IPS DF 4.7 (cell line): ENCODE measurements at regions not wholly inside any gene's neighbourhood (a gene's known extent, or its start where the extent isn't known, plus 50 kb on each side); places are given as distances from the start of the nearest gene placed in this dataset.

Experiments
- DNase-seq: peaks from one replicate; pipeline ENCODE4 v3.0.0-alpha.2; 2013; ENCODE audit warnings: low spot score; ENCODE audit errors: extremely low read depth

- DNase-seq = no peak
Measured at GRCh38 chr1:164949771-164950471, 390.9 kb downstream of the PBX1 start.

GRCh38 chr1:164948101-164948500 is 389.1 kb downstream of the PBX1 start:
- DNase-seq = no peak

- DNase-seq = no peak
Measured at GRCh38 chr1:164937291-164937690, 378.3 kb downstream of the PBX1 start.

DNA sequence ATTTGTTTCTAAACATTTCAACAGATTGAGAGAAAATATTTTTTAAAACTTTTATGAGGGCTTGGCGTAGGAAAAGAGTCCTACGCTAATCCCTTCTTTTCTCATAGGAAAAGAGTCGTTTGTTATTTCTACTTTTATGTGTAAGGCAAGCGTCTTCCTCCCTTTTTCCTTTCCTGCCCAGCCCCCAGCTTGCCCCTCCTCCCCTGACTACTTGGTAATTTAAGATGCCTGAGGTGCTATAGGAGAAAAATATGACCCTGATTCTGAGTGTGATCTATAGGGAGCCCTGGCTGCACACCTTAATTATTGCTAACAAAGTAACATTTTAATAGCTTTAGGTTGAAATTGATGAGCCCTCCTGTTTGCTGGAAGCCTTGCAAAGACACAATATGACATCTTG is 373.6 kb downstream of the PBX1 start:
- no peak for DNase-seq

- DNase-seq = no peak
Measured at GRCh38 chr1:164930833-164931232, 371.8 kb downstream of the PBX1 start.

GRCh38 chr1:164930241-164930640 is 371.3 kb downstream of the PBX1 start:
- no peak for DNase-seq

GRCh38 chr1:164928232-164928812 is 369.3 kb downstream of the PBX1 start:
- no peak for DNase-seq

DNA sequence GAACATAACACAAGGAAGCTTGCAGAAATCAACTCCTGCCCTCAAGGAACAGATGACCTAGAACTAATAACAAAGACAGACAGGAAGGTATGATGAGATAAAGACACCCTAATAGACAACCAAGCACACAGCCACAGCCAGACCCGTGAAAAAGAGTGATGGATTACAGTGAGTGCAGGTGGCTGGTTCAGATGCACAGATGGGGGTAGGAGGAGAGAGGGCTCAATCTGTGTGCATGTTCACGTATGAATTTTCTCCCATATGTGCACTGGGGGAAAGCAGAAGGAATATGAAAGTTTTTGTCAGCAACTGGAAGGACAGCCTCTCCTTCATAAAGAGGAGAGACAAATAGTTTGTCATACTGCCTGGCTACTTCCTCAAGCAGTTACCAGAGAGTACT is 367.1 kb downstream of the PBX1 start:
- no peak for DNase-seq

DNA sequence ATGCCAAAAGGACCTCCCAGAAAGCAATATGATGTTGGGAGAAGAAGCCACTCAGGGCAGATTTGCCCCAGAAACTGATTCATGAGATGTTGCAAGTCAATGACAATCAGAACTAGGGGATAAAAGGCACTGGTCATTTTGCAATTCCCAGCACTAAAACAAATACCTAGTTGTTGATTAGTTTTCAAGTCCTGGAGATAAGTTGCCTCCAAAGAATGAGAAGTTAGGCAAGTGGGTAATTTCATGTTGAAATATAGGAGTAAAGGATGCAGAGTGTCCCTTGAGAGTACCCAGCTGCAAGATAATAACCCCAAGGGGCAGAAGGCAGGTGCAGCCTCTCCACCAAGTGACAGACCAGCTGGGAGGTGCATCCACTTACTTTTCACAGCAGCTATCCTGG is 363.6 kb downstream of the PBX1 start:
- no peak for DNase-seq

DNA sequence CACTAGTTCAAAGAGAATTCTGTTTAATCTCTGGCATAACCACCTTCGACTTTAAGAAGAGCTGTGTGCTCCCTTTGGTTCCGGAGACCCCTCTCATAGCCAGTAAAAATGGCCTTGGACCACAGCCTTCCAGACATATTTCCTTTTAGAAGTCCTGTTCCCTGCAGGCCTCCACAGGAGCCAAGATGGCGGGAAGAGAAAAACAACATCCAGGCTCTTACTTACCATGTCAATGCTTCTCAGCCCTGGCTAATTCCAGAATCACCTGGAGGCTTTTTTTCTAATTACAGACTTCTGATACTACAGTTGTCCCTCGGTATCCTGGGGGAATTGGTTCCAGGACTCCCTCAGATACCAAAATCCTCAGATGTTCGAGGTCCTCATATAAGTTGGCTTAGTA is 362.5 kb downstream of the PBX1 start:
- no peak for DNase-seq

- no peak for DNase-seq
Measured at GRCh38 chr1:164918140-164918539, 359.2 kb downstream of the PBX1 start.

DNA sequence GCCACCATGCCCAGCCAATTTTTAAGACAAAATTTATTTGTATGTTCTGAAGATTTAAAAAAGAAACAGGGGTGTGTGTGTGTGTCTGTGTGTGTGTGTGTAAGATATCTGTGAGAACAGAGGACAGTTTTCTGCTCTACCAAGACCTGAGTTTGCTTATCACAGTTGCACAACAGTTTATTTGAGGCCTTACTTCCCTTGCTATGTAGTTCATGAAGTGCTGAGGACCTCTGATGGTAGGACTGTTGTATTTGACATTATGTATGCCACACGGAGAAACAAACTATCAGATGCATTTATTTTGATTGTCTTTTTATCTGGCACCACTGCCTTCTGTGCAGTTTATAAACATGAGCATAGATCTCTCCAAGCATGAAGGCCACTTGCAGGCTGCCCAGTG is 355.2 kb downstream of the PBX1 start:
- no peak for DNase-seq

DNA sequence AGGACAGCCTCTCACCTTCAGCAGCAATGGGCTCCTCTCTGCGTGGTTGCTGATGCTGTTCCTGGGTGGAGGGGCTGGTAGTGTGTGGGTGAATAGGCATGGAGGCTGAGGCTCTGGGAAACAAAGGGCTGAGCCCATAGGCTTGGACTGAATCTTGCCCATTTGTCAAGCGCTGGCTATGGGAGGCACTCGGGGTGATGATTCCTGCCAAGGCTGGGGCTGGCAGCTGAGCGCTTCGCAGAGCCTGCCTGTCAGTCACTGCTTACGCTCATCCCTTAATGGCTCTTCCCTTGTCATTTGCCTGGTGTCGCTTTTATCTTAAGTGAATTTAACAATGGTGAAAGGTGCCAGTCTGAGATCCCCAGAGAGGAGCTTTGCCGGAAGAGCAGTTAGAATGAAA is 353.3 kb downstream of the PBX1 start:
- no peak for DNase-seq

DNA sequence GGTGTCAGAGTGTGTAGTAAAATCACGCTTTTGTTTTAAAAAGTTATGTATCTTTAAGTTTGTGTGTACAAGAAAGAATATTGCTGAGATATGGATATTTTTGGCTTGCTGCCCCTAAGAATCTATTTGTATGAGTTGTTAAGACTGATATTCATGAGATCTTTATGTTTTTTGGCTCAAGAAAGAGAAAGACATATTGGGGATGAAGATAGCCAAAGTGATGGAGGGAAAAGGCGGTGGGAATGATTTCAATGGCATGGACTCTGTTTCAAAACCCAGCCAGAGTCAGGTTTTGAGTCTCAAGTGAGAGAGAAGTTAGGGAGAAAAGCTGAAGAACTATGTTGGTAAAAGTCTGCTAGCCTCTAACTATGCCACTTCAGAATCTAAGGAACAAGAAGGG is 351.7 kb downstream of the PBX1 start:
- no peak for DNase-seq

- DNase-seq = no peak
Measured at GRCh38 chr1:164907666-164908065, 348.7 kb downstream of the PBX1 start.

- no peak for DNase-seq
Measured at GRCh38 chr1:164905869-164906268, 346.9 kb downstream of the PBX1 start.

DNA sequence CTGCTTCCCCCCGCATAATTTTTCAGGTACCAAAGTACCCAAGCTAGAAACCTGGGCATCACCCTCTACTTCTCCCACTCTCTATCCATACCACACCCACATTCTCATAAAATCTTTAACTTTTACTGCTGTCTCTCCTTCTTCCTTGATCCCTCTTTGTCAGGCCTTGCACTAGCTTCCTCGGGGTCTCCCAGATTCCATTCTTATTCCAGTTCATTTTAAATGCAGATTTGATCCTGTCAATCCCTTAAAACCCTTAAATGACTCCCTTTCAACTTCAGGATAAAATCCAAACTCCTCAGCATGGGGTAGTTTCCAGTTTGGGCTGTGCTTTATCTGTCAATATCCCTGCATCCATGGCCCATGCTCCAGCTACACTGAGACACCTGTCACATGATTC is 343.5 kb downstream of the PBX1 start:
- DNase-seq = no peak
